Stimulated activated CD4-positive, alpha-beta T cell treated with anti-CD3 and anti-CD28 coated beads, Interleukin-1b, Interleukin-23, amount 100 ng/mL, for 24 hours (primary cell): ENCODE measurements at regions not wholly inside any gene's neighbourhood (a gene's known extent, or its start where the extent isn't known, plus 50 kb on each side); places are given as distances from the start of the nearest gene placed in this dataset.

Experiments
- DNase-seq, 4 experiments: peaks; one replicate each; pipeline ENCODE4 v3.0.0-alpha.2; 2020; ENCODE audit warnings: low read depth in 4 of 4, low spot score in 1 of 4

- peak; percentile 59 to 69 (median 66) for DNase-seq
Observed at GRCh38 chr7:35537067-35538023, 157.6 kb downstream of the HERPUD2 start.

DNA sequence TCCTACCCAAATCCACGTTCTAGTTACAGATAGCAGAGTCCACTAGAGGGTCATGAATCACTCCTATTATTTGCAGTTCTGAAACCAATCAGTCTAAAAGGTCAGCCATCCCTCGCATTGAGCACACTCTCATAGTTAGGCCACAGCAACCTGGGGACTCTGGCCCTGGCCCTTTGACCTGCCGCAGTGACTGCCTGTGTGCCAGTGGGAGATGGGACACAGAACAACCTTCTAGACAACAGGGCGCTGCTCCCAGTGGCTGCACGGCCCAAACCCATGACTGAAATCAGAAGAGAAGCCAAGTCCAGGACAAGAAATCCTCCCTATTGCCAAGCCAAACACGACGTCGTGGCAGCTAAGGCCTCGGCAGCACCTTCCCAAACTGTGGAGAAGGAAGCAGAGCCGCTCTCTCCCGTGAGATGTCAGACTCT lies 158.5 kb downstream of the HERPUD2 start:
- DNase-seq, result no peak

GRCh38 chr7:35533902-35534301 lies 161.0 kb downstream of the HERPUD2 start:
- DNase-seq, result no peak

DNA sequence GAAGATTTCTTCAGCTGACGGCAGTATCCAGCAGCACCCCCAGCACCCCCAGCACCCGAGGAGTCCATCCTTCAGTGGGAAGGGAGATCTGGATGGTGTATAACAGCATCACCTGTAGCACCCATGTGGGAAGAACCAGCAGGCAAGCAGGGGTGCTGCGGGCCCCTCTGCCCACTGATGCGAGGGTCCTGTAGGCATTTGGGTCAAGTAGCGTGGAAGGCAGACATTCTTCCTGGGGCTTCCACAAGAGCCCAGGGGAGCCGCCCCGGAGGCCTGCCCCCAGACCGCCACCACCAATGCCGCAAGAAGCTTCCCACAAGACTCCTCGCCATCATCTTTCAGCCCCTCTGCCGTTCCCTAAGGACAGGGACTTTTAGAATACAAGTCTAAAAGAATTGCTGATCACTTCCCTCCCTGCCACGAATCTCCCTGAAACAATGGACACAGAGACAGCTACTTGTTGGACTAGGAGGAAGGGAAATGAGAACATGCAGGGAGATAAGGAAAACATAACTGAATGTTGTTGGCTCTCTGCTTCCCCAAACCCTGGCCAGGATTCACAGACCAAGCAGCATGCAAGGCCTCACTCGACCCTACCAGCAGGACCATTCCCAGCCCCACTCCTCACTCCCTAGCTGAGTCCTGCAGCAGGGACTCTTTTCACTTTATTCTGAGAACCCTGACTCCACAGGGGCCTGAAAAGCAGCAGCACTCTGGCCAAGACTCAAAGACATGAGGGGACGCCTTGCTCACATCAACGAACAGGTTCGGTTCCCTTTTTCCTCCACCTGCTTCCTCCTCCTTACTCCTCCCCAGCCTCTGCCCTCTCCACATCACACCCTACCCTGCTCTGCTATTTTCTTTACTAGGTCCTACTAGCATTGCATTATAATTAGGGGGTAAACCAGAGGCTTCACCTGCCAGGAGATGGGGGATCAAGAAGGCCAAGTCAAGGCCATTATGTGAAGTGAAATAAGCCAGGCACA lies 164.5 kb downstream of the HERPUD2 start:
- DNase-seq, result no peak

- no peak for DNase-seq
Observed at GRCh38 chr7:35529713-35530112, 165.2 kb downstream of the HERPUD2 start.

DNA sequence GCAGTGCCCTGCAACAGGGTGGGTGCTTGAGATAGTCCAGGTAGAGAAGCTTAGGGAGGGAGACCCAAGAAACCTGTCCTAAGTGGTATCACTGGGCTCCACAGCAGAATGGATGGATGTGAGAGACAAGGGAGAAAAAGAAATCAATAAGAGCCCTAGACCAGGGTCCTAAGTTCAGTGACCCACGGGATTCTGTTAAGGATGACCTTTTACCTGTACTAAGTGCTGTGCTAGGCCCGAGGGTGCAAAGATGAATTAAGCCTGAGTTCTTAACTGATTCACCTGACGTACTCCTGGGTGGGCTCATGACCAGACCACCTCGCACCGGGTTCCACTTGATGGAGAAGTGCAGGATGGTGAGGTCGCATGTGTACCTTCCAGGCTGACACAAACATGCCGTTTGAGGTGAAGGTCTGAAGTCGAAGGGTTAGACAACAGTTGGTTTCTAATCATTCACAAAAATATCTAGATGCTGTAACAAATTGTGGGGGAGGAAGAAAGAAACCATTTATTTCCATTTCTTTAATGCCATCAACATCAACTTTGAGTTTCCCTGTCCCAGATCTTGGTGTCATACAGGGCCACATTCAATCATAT lies 166.5 kb downstream of the HERPUD2 start:
- DNase-seq, result no peak

DNA sequence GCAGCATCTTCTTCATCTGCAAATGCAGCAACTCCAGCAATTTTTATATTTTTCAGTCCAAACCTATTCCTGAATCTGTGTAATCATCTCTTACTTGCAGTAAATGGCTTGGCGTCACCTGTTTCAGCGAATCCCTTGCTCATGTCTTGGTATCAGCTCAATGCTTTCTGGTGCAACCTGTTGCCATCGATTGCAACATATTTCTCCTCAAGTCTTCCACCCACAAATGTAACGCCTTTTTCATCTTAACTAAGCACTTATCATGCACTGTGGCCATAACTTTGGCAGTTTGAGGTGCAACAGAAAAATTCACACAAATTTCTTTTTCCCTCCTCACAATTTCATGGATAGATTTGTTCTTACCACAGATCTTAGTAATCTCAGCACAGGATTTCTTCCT lies 168.3 kb downstream of the HERPUD2 start:
- no peak for DNase-seq

DNA sequence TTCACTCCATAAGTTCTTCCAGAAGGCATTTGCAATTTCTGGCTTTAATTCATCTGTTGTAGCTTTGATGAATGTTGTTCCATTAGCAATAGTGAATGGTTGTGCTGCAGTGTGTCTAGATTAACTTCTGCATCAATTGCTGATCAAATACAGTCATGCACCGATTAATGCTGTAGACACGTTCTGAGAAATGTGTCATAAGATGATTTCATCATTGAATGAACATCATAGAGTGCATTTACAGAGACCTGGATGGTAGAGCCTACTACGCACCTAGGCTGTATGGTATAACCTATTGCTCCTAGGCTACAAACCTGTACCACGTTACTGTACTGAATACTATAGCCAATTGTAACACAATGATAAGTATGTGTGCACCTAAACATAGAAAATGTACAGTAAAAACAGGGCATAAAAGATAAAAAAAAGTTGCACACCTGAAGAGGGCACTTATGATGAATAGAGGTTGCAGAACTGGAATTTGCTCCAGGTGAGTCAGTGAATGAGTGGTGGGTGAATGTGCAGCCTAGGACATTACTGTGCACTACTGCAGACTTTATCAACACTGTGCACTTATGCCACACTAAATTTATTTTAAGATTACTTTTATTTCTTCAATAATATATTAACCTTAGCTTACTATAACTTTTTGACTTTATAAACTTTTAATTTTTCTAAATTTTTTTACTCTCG lies 170.7 kb downstream of the HERPUD2 start:
- no peak for DNase-seq

DNA sequence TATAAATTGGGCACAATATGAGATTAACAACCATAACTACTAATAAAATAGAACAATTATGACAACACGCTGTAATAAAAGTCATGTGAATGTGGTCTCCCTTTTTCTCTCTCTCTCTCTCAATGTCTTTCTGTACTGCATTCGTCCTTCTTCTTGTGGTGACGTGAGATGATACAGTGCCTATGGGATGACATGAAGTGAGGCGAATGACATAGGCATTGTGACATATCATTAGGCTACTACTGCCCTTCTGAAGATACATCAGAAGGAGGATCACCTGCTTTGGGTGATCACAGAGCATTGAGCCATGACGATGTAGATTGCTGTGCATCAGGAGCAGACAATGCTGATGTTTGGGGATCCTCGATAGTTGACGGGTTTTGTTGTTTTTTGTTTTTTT lies 171.6 kb downstream of the HERPUD2 start:
- no peak for DNase-seq

DNA sequence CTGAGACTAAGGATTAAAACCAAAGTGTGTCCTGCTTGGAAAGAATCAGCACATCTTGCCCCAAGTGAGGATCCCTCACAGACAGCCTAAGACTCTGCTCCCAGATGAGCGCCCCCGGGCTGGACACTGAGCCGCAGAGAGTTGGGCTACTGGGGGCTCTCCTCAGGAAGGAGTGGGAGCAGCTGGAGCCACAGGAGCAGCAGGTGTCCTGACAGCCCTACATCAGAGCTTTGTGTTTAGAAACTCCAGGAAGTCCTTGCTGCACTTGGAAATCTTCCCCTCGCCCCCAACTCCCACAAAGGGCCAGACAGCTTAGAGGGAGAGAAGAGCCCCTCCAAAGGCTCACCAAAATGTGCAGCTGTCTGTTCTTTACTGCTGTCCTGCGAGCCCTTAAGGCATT lies 172.2 kb downstream of the HERPUD2 start:
- no peak for DNase-seq

DNA sequence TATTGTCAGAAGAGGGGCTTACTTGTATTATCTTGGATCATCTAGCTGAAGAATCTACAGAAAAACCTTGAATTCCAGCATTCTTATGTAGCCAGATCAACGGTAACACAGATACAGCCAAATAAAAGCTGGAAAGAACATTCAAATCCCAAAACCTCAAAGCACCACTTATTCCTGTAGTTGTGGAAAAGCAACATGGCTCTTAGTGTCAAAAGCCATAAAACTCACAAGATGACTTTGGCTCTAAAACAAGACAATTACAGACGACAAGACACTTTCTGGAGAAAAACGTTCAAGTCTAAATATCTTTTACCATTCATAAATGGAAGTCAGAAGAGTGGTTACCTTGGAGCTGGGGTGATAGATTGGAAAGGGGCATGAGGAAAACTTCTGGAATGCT lies 173.0 kb downstream of the HERPUD2 start:
- DNase-seq, result no peak

DNA sequence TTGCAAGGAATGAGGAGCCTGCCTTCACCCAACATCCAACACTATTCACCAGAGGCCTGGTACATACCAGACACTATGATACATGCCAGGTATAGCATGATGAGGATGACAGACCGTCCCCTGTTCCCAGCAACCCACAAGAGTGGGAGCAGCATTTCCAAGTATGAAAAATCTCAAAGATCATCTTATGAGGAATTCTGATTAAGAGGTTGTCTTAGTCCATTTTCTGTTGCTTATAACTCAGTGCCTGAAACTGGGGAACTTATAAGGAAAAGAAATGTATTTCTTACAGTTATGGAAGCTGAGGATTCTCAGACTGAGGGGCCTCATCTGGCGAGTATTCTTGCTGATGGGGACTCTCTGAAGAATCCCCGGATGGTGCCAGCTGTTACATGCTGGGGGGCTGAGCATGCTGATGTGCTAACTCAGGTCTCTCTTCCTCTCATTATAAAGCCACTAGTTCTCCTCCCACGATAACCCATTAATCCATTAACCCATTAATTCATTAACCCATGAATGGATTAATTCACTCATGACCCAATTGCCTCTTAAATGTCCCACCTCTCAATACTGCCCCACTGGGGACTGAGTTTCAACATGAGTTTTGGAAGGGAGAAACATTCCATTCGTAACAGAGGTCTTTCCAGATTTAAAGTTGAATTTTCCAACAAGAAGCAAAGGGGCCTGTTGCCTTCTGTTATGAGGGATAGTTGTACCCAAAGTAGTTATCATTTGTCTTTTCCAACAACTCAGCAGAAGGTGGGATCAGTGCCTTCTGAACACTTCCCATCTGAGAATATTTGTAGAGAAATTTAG lies 173.9 kb downstream of the HERPUD2 start:
- no peak for DNase-seq

DNA sequence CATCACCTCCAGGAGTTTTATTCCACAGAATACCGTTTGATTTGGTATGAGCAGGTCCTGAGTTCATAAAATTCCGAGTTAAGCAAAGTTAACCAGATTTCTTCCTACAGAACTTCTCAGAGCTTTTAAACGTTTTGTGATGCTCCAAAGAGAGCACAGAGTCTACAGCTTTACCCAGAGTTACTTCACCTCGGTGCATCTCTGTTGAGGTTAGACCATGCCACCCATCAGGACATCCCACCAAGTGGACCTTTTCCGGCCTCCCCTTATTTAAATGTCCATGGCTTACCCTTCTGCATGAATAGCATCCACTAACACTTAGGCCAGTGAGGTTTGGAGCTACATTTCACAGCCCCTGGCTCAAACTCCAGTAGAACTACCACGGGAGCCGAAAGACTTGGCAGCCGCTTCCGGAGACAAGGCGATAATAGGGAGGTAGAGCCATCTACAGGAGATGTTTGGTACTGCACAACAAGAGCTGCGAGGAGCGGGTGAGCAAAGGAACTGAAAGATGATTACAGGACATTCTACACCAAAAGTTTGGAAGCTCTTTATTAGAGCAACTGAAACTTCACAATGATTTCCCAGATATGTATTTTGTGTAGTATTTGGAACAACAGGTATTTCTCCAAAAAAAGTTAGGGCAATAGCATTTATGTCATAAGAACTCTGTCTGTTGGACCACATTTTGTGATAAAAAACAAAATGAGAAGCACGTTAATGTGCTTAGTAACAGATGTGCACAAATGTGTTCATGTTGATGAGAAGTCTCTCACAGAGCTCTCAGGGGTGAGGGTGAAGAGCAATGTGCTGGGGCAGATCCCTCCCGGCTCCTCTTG lies 174.7 kb downstream of the HERPUD2 start:
- peak in 3 of 4 experiments; percentile 24 to 41 (median 29) for DNase-seq

- no peak for DNase-seq
Observed at GRCh38 chr7:35518767-35519166, 176.2 kb downstream of the HERPUD2 start.

- no peak for DNase-seq
Observed at GRCh38 chr7:35516498-35516897, 178.4 kb downstream of the HERPUD2 start.

GRCh38 chr7:35513828-35514227 lies 181.1 kb downstream of the HERPUD2 start:
- DNase-seq, result no peak

DNA sequence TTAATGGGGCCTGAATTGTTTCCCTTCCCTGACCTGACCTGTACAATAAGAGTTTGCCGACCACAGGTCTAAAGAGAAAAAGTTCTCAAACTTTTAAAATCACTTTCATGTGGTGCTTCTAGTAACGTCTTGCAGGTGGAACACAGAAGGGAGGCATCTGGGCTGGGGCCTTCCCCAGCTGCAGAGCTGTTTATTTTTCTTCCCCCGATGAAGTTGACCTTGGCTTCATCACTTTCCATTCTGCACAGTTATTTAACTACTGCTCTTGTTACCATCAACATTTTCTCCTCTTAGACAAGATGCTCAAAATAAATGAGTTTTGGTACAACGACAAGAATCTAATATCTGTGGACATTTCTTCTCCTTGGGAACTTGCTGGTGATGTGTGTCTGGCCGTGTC lies 181.7 kb downstream of the HERPUD2 start:
- DNase-seq, result no peak

DNA sequence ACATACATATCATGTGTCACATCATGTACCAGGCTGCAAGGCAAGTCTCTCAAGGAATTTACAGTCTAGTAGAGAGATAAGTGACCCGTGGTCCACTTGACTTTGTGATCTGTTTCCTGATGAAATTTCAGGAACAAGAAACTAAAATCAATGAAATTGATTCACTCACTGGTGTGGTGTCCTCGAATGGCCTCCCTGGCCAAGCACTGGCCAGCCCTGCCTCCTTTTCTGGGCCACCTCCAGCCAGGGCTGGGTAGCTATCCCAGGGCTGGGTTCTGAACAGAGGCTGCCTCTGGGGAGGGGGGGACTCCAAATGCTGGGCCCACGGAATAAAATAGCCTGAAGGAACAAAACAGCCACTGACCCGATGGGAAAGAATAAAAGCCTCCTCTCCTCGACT lies 182.2 kb downstream of the HERPUD2 start:
- DNase-seq, result no peak
